Caco-2 (cell line): ENCODE measurements at regions not wholly inside any gene's neighbourhood (a gene's known extent, or its start where the extent isn't known, plus 50 kb on each side); places are given as distances from the start of the nearest gene placed in this dataset.

ENCODE experiments used
- BruUV-seq: library from RNA; stranded (reverse); fragments of 400-500 nt; replicated peaks from 2 replicates; lab custom pipeline; 2021; lab: Mats Ljungman, UMichigan
- CTCF ChIA-PET: fragments of 300-600 bp; sonication (Branson Sonifier 250); formaldehyde crosslinking; loops from one replicate; lab custom pipeline; 2022; ENCODE audit warnings: antibody characterized with exemption; lab: Charles Lee
- POLR2A ChIA-PET: fragments of 300-600 bp; sonication (Branson Sonifier 250); formaldehyde crosslinking; loops from one replicate; lab custom pipeline; 2022; ENCODE audit warnings: antibody characterized with exemption; lab: Charles Lee
- DNase-seq, 2 experiments: peaks; one replicate each; pipeline versions ENCODE4 v3.0.0 to v3.0.0-alpha.2; 2020 to 2022
- H3K27me3 ChIP-seq: replicated peaks from 2 replicates; pipeline ENCODE4 v1.6.0; 2011; ENCODE audit warnings: low read length; ENCODE audit not compliant: control insufficient read depth, insufficient read depth
- H3K36me3 ChIP-seq: 2 replicates; pipeline ENCODE4 v1.5.1; 2011; ENCODE audit warnings: low read length; ENCODE audit not compliant: control insufficient read depth, insufficient read depth
- H3K4me1 ChIP-seq: fragments of 250-450 bp; sonication (Bioruptor Pico); 2 replicates; pipeline ENCODE4 v1.5.1; 2020; ENCODE audit warnings: mild to moderate bottlenecking
- H3K4me3 ChIP-seq: 2 replicates; pipeline ENCODE4 v1.5.1; 2011; ENCODE audit warnings: low read depth, mild to moderate bottlenecking, control low read depth, low read length
- H3K9me3 ChIP-seq: fragments of 250-450 bp; sonication (Bioruptor Pico); 2 replicates; pipeline ENCODE4 v1.5.1; 2020; ENCODE audit warnings: mild to moderate bottlenecking, moderate library complexity
- H3K27ac Mint-ChIP-seq: one replicate; pipeline ENCODE4 v1.8.0; 2022; ENCODE audit warnings: mixed read lengths; ENCODE audit not compliant: unreplicated experiment
- H3K27me3 Mint-ChIP-seq: one replicate; pipeline ENCODE4 v1.8.0; 2022; ENCODE audit warnings: mixed read lengths; ENCODE audit not compliant: insufficient read depth, unreplicated experiment
- H3K36me3 Mint-ChIP-seq: one replicate; pipeline ENCODE4 v1.8.0; 2022; ENCODE audit warnings: mild to moderate bottlenecking, mixed read lengths; ENCODE audit not compliant: insufficient read depth, unreplicated experiment
- H3K4me1 Mint-ChIP-seq: one replicate; pipeline ENCODE4 v1.8.0; 2022; ENCODE audit warnings: low read depth, mixed read lengths; ENCODE audit not compliant: unreplicated experiment
- H3K4me3 Mint-ChIP-seq: one replicate; pipeline ENCODE4 v1.8.0; 2022; ENCODE audit warnings: mild to moderate bottlenecking, moderate library complexity, mixed read lengths; ENCODE audit not compliant: unreplicated experiment
- H3K9me3 Mint-ChIP-seq: one replicate; pipeline ENCODE4 v1.8.0; 2022; ENCODE audit warnings: mixed read lengths; ENCODE audit not compliant: unreplicated experiment
- intact Hi-C: fragments of 100-400 bp; cut with micrococcal nuclease; formaldehyde crosslinking; loops from one replicate; pipeline ENCODE4 v1.10.0; 2022; ENCODE audit not compliant: unreplicated experiment
- TF ChIP-seq, protein P1 (sequence below), 2 experiments: fragments of 200-600 bp in 1 of 2; IDR thresholded peaks; 1 replicate in 1 of 2; 2 replicates in 1 of 2; pipeline versions ENCODE4 v1.5.1 to v1.8.0; 2011 to 2022; ENCODE audit warnings: antibody characterized with exemption in 1 of 2, control low read depth in 1 of 2, inconsistent platforms in 1 of 2, low read depth in 1 of 2, low read length in 1 of 2, mild to moderate bottlenecking in 1 of 2, moderate library complexity in 1 of 2; ENCODE audit not compliant: insufficient read depth in 1 of 2, severe bottlenecking in 1 of 2, unreplicated experiment in 1 of 2

DNA sequence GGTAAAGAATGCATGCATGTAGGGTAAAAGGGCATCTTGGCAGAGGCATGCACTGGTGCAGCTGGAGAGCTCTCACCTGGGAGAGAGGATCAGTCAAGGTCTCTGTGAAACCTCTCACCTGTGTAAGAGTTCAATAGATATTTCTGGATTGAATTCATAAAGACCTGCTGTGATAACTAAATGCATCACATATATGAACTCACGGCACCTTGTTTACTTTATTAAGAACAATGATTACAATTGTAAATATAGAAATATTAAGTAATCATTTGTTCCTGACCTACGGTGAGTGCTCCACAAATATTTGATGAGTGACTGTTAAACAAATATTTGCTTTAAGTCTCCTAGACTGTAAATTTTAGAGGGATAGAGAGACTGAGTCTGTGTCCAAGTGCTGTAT, 85.9 kb upstream of the PAQR3 start:
- intact Hi-C loops: no loop called here
- no TSS peak for BruUV-seq
- Histone ChIP-seq H3K4me1 (no peaks in the 10 kb centered on the region), H3K36me3 (no peaks in the 10 kb centered on the region), H3K9me3 (no peaks in the 10 kb centered on the region), H3K4me3 (no peak overlapping the region), H3K27me3 (no peaks in the 10 kb centered on the region)
- DNase-seq: no peak
- peaks cover 7% of the 10 kb centered on the region for H3K27me3 Mint-ChIP-seq
- no peaks in the 10 kb centered on the region for H3K9me3 Mint-ChIP-seq
- H3K4me3 Mint-ChIP-seq: no peak overlapping the region
- ChIA-PET CTCF (no interaction called here), POLR2A (no interaction called here)
- no peak overlapping the region for H3K27ac Mint-ChIP-seq
- peaks cover 8% of the 10 kb centered on the region for H3K4me1 Mint-ChIP-seq
- TF ChIP-seq, protein P1, sequence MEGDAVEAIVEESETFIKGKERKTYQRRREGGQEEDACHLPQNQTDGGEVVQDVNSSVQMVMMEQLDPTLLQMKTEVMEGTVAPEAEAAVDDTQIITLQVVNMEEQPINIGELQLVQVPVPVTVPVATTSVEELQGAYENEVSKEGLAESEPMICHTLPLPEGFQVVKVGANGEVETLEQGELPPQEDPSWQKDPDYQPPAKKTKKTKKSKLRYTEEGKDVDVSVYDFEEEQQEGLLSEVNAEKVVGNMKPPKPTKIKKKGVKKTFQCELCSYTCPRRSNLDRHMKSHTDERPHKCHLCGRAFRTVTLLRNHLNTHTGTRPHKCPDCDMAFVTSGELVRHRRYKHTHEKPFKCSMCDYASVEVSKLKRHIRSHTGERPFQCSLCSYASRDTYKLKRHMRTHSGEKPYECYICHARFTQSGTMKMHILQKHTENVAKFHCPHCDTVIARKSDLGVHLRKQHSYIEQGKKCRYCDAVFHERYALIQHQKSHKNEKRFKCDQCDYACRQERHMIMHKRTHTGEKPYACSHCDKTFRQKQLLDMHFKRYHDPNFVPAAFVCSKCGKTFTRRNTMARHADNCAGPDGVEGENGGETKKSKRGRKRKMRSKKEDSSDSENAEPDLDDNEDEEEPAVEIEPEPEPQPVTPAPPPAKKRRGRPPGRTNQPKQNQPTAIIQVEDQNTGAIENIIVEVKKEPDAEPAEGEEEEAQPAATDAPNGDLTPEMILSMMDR (IDR thresholded peaks at IDR 0.05; ENCODE audit: insufficient read depth in 1 of 2, low read depth in 1 of 2, low read length in 1 of 2, severe bottlenecking in 1 of 2, unreplicated experiment in 1 of 2): no peak
- no peaks in the 10 kb centered on the region for H3K36me3 Mint-ChIP-seq

DNA sequence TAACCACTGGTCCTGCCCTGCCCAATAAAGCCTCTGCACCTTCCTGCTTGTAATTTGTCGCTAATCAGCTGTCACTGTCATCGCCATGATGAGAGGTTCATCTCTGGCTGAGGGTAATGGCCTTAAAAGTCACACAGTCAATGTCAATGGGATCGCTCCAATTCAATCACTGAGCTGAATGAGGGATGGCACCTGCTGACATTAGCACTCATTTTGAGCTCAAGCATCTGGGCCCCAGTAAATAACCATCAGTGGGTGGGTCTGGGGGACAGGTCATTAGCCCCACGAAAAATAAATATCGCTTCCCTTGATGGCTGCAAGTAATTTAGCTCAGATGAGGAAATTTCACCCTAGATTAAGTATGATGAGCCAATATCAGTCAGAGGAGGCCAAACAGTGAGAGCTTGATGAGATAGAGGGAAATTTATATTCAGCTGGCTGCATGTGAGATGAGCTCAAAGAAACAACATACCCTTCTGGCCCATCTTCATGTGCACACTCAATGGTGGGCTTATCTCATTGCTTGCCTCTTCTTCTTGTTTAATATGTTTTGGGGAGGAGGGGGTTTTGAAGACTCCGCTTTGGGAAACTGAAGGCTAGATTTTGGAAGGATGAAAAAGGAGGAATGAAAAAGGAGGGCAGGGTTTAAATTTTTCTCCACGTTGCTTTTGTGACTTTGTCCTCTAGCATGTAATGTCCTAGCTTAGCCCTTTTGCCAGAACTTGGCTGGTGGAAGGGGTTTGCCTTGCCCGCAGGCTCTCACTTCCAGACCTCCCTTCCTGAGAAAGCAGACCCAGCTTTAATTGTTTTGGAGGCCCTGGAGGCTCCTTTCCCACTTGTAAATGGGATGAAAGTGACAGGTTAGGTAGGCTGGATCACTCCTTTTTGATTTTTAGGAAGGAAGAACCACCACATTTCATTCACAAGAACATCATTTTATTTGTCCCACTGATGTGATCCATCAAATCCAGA, 84.8 kb upstream of the PAQR3 start:
- DNase-seq: no peak
- no peak overlapping the region for H3K27ac Mint-ChIP-seq
- BruUV-seq: no TSS peak
- Histone ChIP-seq H3K4me3 (no peak overlapping the region), H3K27me3 (no peaks in the 10 kb centered on the region), H3K9me3 (no peaks in the 10 kb centered on the region), H3K36me3 (no peaks in the 10 kb centered on the region), H3K4me1 (no peaks in the 10 kb centered on the region)
- POLR2A ChIA-PET: no interaction called here
- no peak overlapping the region for H3K4me3 Mint-ChIP-seq
- intact Hi-C loops: no loop called here
- H3K27me3 Mint-ChIP-seq: peaks cover 7% of the 10 kb centered on the region
- peaks cover 8% of the 10 kb centered on the region for H3K4me1 Mint-ChIP-seq
- CTCF ChIA-PET: no interaction called here
- TF ChIP-seq, protein P1 (IDR thresholded peaks at IDR 0.05; ENCODE audit: insufficient read depth in 1 of 2, low read depth in 1 of 2, low read length in 1 of 2, severe bottlenecking in 1 of 2, unreplicated experiment in 1 of 2): no peak
- H3K9me3 Mint-ChIP-seq: no peaks in the 10 kb centered on the region
- H3K36me3 Mint-ChIP-seq: no peaks in the 10 kb centered on the region

DNA sequence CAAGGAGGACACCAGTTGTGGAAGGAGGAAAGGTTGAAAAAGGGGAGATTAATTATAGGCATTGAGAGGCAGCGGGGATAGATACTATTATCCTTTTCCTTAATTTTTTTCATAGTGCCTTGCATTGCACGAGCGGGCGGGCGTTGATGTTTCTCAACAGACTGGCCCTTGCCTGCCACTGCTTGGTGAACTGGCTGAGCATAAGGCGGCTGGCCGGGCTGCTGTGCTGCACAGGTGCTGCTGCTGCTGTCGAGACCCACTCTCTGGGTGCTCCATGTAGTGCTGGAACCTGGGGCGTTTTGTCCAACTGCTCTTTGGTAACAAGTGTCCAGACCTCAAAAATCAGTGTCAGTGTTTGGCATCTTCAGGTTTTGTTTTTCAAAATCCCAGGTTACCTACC, 83.3 kb upstream of the PAQR3 start:
- no peaks in the 10 kb centered on the region for H3K9me3 Mint-ChIP-seq
- Histone ChIP-seq H3K4me1 (no peaks in the 10 kb centered on the region), H3K9me3 (no peaks in the 10 kb centered on the region), H3K36me3 (no peaks in the 10 kb centered on the region), H3K4me3 (no peak overlapping the region), H3K27me3 (no peaks in the 10 kb centered on the region)
- no peak overlapping the region for H3K4me3 Mint-ChIP-seq
- no peak for DNase-seq
- H3K4me1 Mint-ChIP-seq: peaks cover 8% of the 10 kb centered on the region
- intact Hi-C loops: no loop called here
- no peaks in the 10 kb centered on the region for H3K36me3 Mint-ChIP-seq
- H3K27me3 Mint-ChIP-seq: peaks cover 7% of the 10 kb centered on the region
- H3K27ac Mint-ChIP-seq: no peak overlapping the region
- TF ChIP-seq, protein P1 (IDR thresholded peaks at IDR 0.05; ENCODE audit: insufficient read depth in 1 of 2, low read depth in 1 of 2, low read length in 1 of 2, severe bottlenecking in 1 of 2, unreplicated experiment in 1 of 2): no peak
- CTCF ChIA-PET: no interaction called here
- POLR2A ChIA-PET: no interaction called here
- BruUV-seq: no TSS peak
